ENCODE measurements at regions not wholly inside any gene's neighbourhood (a gene's known extent, or its start where the extent isn't known, plus 50 kb on each side); places are given as distances from the start of the nearest gene placed in this dataset.

GRCh38 chr5:88144219-88145001 is 124.2 kb downstream of the TMEM161B start:
- DNase-seq (ENCODE audit: low read depth) = no peak

GRCh38 chr5:88143693-88144218 is 124.9 kb downstream of the TMEM161B start:
- DNase-seq (ENCODE audit: low read depth) = no peak

GRCh38 chr5:88142886-88143692 is 125.6 kb downstream of the TMEM161B start:
- DNase-seq (ENCODE audit: low read depth) = no peak

DNA sequence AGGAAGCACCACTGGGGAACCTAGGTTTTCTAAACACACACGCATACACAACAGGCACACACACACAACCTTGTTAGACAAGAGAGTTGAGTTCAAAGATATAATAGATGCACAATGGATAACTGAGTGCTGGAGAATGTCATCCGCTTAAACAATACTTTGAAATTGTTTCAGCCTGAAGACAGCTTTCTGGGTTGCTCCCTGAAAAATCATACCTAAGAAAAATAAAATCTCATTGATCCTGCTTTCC is 126.1 kb downstream of the TMEM161B start:
- no peak for DNase-seq (ENCODE audit: low read depth)

DNA sequence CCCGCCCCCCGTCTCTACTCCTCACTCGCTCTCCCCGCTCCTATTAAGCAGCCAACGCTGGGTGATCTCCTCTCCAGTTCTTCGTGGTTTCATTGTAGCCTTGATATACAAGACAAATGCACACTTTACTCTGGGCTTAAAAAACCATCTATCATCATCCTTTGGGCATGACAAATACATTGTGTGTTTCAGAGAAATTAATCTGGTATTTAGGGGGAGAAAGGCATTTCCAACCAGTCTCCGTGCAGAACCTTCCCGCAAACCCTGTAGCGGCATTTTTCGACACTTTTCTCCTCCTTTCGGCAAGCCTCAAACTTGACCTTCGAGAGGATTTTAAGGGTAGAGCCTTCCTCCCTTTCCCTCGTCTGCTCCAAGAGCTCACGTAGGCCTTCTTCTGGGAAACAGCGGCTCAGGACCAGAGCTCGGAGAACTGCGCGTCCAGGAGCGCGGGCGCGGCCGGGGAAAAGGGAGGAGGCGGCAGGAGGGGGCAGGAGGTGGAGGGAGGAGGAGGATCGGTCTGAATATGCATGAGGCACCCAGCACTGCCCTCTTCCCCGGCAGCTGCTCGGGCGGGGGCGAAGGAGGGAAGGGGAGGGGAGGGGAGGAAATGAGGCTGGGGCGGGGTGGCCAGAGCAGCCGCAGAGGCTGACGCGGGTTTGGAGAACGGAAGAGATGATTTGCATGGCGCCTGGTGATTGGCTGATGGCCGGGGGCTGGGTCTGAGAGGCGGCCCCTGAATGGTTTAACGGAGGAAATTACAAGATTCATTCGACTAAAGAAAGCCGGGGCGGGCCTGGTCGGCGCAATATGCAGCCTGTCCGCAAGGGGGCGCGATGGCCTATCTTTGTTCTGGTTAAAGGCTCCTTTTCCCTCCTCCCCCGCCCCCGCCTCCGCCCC is 127.5 kb downstream of the TMEM161B start:
- peak; percentile 99 for DNase-seq (ENCODE audit: low read depth)

- no peak for DNase-seq (ENCODE audit: low read depth)
These were observed 128.2 kb downstream of the TMEM161B start for GRCh38 chr5:88140396-88140855.

DNA sequence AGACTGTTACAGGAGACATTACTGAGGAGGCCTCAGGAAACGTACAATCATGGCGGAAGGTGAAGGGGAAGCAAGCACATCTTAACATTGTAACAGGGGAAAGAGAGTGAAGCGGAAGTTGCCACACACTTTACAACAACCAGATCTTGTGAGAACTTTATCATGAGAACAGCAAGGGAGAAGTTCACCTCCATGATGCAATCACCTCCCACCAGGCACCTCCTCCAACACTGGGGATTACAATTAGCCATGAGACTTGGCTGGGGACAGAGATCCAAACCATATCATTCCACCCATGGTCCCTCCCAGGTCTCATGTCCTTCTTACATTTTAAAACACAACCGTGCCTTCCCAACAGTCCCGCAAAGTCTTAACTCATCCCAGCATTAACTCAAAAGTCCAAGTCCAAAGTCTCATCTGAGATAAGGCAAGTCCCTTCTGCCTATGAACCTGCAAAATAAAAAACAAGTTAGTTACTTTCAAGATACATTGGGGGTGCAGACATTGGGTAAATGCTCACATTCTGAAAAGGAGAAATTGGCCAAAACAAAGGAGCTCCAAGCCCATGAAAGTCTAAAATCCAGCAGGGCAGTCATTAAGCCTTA is 138.3 kb downstream of the TMEM161B start:
- DNase-seq (ENCODE audit: low read depth) = no peak

DNA sequence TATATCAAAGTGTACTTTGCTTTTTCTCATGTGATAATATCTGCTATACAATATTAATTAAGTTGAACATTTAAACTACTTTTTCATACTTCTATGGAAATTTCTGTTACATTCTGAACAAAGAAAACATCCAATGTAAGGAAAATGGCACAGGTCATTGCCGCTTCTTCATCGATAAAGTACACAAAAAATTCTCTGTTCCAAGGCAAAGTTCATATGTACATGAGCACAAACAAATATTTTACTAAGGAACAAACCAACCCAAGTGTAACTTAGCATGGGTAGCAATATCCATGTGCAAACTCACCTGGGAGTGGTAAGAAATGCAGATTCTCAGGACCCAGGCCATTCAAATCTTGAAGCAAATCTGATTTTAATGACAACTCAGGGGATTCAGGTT is 139.8 kb downstream of the TMEM161B start:
- no peak for DNase-seq (ENCODE audit: low read depth)

- no peak for DNase-seq (ENCODE audit: low read depth)
These were observed 149.0 kb downstream of the TMEM161B start for GRCh38 chr5:88119535-88120125.

GRCh38 chr5:88118179-88118578 is 150.5 kb downstream of the TMEM161B start:
- no peak for DNase-seq (ENCODE audit: low read depth)

DNA sequence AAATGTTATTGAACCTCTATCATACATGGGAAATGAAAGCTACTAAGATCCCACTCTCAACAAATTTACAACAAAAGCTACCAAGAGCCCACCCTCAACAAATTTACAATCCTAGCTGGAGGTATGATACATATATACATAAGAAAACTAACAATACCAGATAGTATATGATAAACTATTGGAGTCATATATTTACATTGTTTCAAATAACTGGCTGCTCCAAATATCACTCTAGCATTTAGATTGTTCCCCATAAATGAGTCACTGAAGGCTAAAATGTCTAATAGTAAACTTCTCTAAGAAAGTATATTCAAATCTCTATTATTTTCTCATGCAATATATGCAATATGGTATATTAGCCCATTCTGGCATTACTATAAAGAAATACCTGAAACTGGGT is 151.1 kb downstream of the TMEM161B start:
- DNase-seq (ENCODE audit: low read depth) = no peak

DNA sequence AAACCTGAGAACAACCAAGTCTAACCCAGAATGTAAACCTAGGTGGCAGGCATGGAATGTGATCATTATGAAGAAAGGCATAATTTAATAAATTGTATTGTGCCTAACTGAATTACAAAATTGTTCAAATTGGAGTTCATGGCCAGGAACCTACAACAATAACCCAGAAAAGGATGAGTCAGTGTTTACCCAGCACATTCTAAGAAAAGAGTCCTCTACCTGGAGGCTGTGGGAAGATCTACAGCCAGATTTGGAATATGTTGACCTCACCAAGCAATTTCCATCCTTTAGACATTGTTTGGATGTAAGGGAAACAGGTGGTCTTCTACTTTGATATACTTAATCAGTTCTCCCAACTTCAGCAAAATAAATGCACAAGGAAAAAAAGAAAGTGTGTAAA is 152.2 kb downstream of the TMEM161B start:
- DNase-seq (ENCODE audit: low read depth) = no peak

- no peak for DNase-seq (ENCODE audit: low read depth)
These were observed 153.4 kb downstream of the TMEM161B start for GRCh38 chr5:88115211-88115610.

DNA sequence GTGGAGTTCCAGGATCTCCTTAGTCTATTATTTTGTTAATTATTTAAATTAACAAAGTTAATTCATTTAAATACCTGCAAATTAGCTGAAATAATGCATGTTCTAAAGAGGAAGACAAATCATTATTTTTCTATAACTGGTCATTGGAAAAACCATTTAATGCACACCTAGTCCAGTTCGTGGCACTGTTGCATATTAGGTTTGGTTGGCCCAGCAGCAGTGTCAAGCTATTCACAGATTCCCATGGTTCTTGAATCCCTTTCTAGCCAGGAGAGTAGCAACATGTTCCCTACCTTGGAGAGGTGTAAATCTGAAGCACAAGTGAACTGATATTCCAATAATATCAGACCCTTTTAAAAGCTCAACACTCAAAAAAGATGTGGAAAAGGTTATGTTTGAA is 155.2 kb downstream of the TMEM161B start:
- no peak for DNase-seq (ENCODE audit: low read depth)

- DNase-seq (ENCODE audit: low read depth) = peak; percentile 3
These were observed 158.8 kb downstream of the TMEM161B start for GRCh38 chr5:88109818-88110217.

DNA sequence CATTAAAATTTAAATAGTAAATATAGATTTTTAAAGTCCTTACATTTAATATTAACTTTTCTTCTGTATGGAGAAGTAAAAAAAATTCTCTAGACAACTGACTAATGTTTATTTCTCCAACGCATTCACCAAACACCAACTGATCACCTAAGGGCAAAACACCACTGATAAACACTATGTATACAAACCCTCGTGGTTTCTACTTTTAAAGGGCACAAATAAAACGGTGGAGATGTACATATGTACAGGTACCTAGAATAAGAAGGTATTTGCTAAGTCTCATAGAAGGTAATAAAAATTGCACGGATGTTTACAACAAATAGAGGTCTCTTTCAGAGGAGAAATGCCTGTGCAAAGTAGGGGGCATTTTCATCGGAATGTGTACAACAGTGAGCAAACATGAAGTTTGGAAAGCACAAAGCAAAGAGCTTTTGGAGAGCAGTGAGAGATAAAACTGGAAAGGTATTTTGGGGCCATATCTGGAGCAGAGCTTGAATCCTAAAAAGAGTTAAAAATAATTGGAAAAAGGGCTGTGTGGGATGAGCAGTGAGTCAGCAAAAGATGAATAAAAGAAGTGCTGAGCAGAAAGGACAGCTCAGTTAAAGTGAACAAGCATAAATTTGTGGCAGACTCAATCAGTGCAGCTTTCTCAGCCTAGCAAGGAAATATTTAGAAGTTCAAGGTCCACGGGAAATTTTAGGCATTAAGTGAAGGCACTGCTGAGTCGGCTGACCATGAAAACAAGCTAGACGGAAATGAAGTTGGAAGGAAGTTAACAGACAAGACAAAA is 160.0 kb downstream of the TMEM161B start:
- no peak for DNase-seq (ENCODE audit: low read depth)

- no peak for DNase-seq (ENCODE audit: low read depth)
These were observed 173.6 kb downstream of the TMEM161B start for GRCh38 chr5:88094906-88095496.

DNA sequence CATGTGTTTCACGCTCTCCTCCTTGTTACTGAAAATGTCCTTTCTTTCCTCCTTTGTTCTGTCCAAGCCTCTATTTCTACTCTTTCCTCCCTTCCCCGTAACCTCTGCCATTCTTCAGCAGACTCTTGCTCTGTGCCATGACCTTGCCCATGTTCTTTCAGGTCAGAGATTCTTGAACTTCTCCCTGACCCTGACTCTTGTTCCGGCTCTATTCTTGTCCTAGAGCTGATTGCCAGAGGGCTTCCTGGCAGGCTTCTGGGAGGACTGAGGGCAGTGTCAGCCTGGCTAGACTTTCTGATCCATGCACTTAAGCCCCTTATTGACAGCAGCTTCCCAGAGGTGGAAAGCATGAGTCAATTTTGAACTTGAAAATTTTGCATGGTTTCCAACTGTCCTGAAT is 174.2 kb downstream of the TMEM161B start:
- no peak for DNase-seq (ENCODE audit: low read depth)

DNA sequence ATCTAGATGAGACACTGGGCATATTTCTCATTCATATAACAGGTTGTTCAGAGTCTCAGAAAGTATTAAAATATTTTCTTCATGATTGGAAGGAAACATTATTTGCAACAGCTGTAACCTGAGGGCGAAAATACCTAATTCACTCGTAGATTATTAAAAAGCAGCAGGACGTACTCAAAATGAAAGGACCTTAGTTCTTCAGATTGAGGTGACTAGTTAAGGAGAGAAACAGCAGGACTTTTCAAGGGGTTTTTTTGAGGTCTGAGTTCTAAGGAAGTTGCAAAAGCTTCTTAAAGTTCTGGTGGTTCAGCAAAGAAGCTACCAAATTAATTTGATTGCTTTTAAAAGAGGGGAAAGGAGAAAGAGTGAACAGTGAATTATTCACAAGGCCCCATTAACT is 174.9 kb downstream of the TMEM161B start:
- no peak for DNase-seq (ENCODE audit: low read depth)

All from Daoy (cell line).